ENCODE measurements at regions not wholly inside any gene's neighbourhood (a gene's known extent, or its start where the extent isn't known, plus 50 kb on each side); places are given as distances from the start of the nearest gene placed in this dataset.
A peak's percentile ranks its signal among the peaks of the same experiment; 100 is the strongest.
"Not testable (repeated sequence)": the region's sequence is repeated elsewhere in the genome, so short reads cannot be mapped to it uniquely, and the experiment has no call there.

DNA sequence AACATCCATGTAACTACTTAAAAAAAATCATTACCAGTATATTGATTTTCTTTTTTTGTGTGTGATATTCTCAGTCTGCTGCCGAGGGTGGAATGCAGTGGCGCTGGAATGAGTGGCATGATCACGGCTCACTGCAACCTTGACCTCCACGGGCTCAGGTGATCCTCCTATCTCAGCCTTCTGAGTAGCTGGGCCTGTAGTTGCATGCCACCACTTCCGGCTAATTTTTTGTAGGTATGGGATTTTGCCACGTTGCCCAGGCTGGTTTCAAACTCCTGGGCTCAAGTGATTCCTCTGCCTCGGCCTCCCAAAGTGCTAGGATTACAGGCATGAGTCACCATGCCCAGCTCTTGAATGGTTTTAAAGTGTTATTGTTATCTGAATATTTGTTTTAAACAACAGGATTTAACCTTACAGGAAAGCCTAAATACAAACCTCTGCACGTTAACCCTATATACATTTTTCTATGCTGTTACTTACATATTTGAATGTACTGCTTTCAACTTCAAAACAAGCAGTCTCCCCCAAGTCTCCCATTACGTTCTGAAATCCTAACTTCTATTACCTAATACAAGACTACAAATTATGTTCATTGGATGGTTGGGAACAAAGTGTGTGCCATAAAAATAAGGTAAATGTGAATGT is 61.7 kb downstream of the KPNA2 start:
- Histone ChIP-seq H3K4me1 (ENCODE audit: control insufficient read depth, insufficient read depth, low read length) (no peaks in the 10 kb centered on the region), H3K36me3 (ENCODE audit: control insufficient read depth, insufficient read depth, low read length) (no peaks in the 10 kb centered on the region), H3K4me3 (ENCODE audit: low read length) (no peak overlapping the region), H3K9ac (ENCODE audit: low read length) (no peak overlapping the region), H3K27ac (ENCODE audit: low read depth, low read length) (no peak overlapping the region), H3K27me3 (ENCODE audit: control insufficient read depth, insufficient read depth, low read length) (no peaks in the 10 kb centered on the region)

DNA sequence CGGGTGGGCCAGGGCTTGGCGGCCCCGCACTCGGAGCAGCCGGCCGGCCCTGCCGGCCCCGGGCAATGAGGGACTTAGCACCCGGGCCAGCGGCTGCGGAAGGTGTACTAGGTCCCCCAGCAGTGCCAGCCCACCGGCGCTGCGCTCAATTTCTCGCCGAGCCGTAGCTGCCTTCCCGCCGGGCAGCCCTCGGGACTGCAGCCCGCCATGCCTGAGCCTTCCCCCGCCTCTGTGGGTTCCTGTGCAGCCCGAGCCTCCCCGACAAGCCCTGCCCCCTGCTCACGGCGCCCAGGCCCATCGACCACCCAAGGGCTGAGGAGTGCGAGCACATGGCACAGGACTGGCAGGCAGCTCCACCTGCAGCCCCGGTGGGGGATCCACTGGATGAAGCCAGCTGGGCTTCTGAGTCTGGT is 63.8 kb downstream of the KPNA2 start:
- H3K4me1 ChIP-seq (ENCODE audit: control insufficient read depth, insufficient read depth, low read length); H3K27me3 ChIP-seq (ENCODE audit: control insufficient read depth, insufficient read depth, low read length); H3K9ac ChIP-seq (ENCODE audit: low read length); H3K36me3 ChIP-seq (ENCODE audit: control insufficient read depth, insufficient read depth, low read length); H3K4me3 ChIP-seq (ENCODE audit: low read length); H3K27ac ChIP-seq (ENCODE audit: low read depth, low read length): not testable (repeated sequence)

DNA sequence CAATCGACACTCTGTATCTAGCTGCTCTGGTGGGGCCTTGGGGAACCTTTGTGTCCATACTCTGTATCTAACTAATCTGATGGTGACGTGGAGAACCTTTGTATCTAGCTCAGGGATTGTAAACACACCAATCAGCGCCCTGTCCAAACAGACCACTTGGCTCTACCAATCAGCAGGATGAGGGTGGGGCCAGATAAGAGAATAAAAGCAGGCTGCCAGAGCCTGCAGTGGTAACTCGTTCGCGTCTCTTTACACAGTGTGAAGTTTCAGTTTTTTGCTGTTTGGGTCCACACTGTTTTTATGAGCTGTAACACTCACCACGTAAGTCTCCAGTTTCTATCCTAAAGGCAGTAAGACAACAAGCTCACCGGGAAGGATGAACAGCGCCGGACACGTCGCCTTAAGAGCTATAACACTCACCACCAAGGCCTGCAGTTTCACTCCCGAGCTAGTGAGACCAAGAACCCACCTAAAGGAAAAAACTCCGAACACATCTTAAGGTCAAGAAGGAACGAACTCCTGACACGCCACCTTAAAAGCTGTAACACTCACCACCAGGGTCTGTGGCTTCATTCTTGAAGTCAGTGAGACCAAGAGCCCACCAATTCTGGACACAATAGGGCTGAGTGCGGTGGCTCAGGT is 64.6 kb downstream of the KPNA2 start:
- H3K9ac ChIP-seq (ENCODE audit: low read length): no peak overlapping the region
- H3K4me3 ChIP-seq (ENCODE audit: low read length): no peak overlapping the region
- peaks cover 2% of the 10 kb centered on the region for H3K36me3 ChIP-seq (ENCODE audit: control insufficient read depth, insufficient read depth, low read length)
- H3K27ac ChIP-seq (ENCODE audit: low read depth, low read length): no peak overlapping the region
- no peaks in the 10 kb centered on the region for H3K4me1 ChIP-seq (ENCODE audit: control insufficient read depth, insufficient read depth, low read length)
- H3K27me3 ChIP-seq (ENCODE audit: control insufficient read depth, insufficient read depth, low read length): no peaks in the 10 kb centered on the region

DNA sequence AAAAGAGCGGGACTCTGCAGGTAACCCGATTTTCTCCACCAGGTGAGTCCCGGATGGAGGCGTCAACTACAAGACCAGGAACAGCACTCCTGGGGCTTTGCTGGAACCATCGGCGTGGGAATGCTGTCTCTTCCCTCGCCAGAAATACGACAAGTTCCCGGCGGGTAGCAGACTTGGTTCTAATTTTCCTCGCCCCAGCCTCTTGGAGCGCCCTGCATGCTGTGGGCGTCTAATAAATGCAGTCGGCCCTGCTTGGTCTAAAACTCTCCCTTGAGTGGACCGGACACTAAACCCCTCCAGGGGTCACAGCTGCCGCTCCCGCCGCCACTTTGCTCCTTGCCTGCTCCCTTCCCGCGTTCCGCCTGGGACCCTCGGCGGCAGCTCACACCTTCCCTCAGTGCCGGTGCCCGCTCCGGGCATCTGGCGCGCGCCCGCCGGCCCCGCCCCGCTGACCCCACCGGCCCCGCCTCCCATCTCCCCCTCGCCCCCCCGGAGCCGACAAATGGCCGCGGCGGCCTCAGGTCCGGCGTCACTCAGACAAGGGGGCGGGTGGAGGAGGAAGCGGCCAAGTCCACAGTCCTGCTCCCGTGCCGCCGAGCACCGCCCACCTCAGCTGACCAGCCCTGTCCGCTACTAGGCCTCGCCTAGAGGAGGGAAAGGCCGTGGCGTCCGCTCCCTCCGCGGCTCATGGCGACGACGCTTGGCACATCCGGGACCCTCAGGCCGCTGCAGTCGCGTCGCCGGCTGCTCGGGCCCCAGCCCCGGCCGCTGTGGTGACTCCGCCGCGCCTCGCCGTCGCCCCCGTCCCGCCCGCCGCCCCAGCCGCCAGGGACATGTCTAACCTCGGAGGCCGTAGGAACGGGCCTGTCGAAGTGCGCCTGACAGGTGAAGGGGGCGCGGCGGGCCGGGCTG is 65.8 kb downstream of the KPNA2 start:
- Histone ChIP-seq H3K9ac (ENCODE audit: low read length) (peak overlapping the region; percentile 73), H3K36me3 (ENCODE audit: control insufficient read depth, insufficient read depth, low read length) (peaks cover 2% of the 10 kb centered on the region), H3K27me3 (ENCODE audit: control insufficient read depth, insufficient read depth, low read length) (no peaks in the 10 kb centered on the region), H3K27ac (ENCODE audit: low read depth, low read length) (peak overlapping the region; percentile 77), H3K4me1 (ENCODE audit: control insufficient read depth, insufficient read depth, low read length) (no peaks in the 10 kb centered on the region), H3K4me3 (ENCODE audit: low read length) (peak overlapping the region; percentile 86)

DNA sequence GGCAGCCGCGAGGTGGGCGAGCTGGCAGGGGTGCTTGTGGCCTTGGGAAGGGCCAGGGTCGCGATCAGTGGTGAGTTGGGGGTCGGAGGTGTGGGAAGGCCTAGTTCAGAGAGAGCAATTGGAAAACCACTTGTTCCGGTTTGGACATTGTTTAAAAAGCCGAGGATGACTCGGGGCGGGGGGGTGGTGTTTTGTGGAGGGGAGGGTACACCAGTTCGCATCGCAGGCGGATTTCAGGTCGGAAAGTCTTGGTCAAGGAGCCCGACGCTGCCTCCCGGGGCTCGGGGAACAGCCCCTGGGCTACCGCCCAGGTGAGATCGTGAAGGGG is 66.4 kb downstream of the KPNA2 start:
- H3K27ac ChIP-seq (ENCODE audit: low read depth, low read length): peak overlapping the region; percentile 77
- peak overlapping the region; percentile 73 for H3K9ac ChIP-seq (ENCODE audit: low read length)
- H3K4me3 ChIP-seq (ENCODE audit: low read length): peak overlapping the region; percentile 86
- no peaks in the 10 kb centered on the region for H3K27me3 ChIP-seq (ENCODE audit: control insufficient read depth, insufficient read depth, low read length)
- no peaks in the 10 kb centered on the region for H3K4me1 ChIP-seq (ENCODE audit: control insufficient read depth, insufficient read depth, low read length)
- H3K36me3 ChIP-seq (ENCODE audit: control insufficient read depth, insufficient read depth, low read length): peaks cover 2% of the 10 kb centered on the region

DNA sequence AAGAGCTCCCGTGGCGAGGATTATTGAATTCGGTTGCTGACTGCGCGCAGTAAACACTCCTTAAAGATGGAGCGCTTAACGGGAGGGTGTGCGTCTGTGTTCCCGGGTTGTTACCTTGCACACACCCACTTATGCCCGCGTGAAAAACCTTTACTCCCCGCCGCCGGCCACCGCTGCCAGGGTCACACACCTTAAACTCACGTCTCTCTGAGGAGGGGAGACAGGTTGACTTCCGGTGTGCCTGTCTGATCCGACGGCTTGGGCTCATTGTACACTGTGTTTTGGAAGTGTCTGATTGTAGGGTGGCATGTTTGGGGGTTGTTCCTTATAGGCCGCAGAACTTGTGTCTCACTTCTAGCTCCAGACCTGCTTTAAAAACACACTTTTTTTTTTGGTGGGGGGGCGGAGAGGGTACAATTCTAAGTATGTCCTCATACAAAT is 66.8 kb downstream of the KPNA2 start:
- Histone ChIP-seq H3K27me3 (ENCODE audit: control insufficient read depth, insufficient read depth, low read length) (no peaks in the 10 kb centered on the region), H3K4me3 (ENCODE audit: low read length) (peak overlapping the region; percentile 86), H3K4me1 (ENCODE audit: control insufficient read depth, insufficient read depth, low read length) (no peaks in the 10 kb centered on the region), H3K36me3 (ENCODE audit: control insufficient read depth, insufficient read depth, low read length) (peaks cover 2% of the 10 kb centered on the region), H3K9ac (ENCODE audit: low read length) (peak overlapping the region; percentile 73), H3K27ac (ENCODE audit: low read depth, low read length) (peak overlapping the region; percentile 77)

DNA sequence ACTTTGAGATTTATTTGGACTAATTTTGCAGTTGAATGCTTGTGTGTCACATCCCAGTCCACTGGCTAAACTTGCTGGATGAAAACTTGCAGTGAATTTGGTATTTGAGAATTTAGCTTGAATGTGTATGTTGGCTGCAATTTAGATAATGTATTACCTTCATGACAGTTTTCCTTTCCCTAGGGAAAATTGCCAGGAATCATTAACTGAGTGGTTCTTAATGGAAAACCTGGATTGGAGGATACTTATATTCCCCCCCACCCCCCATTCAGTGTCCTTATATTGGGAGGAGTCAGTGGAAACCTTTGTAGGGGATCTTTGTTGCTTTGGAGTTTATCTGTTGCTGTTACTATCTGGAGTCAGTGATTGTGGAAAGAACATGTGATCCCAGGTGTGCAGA is 67.6 kb downstream of the KPNA2 start:
- Histone ChIP-seq H3K4me1 (ENCODE audit: control insufficient read depth, insufficient read depth, low read length) (no peaks in the 10 kb centered on the region), H3K9ac (ENCODE audit: low read length) (no peak overlapping the region), H3K36me3 (ENCODE audit: control insufficient read depth, insufficient read depth, low read length) (peaks cover 2% of the 10 kb centered on the region), H3K4me3 (ENCODE audit: low read length) (no peak overlapping the region), H3K27ac (ENCODE audit: low read depth, low read length) (no peak overlapping the region), H3K27me3 (ENCODE audit: control insufficient read depth, insufficient read depth, low read length) (no peaks in the 10 kb centered on the region)

DNA sequence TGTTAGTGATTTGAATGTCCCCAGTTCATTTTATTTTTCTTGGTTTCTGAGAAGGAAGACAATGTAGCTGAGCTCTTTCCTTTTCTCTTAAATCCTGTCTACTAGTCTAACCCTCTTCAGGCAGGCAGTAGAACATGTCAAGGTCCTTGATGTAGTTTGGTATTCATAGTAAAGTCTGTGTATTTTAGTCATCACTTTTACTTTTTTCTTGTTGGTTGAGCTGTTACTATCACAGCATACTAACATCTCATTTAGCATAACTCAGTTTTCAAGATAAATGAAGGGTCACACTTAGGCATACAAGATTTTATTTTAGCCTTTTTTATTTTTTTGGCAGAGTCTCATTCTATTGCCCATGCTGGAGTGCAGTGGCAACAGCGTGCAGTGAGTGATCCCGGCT is 70.5 kb downstream of the KPNA2 start:
- no peak overlapping the region for H3K9ac ChIP-seq (ENCODE audit: low read length)
- H3K4me1 ChIP-seq (ENCODE audit: control insufficient read depth, insufficient read depth, low read length): no peaks in the 10 kb centered on the region

DNA sequence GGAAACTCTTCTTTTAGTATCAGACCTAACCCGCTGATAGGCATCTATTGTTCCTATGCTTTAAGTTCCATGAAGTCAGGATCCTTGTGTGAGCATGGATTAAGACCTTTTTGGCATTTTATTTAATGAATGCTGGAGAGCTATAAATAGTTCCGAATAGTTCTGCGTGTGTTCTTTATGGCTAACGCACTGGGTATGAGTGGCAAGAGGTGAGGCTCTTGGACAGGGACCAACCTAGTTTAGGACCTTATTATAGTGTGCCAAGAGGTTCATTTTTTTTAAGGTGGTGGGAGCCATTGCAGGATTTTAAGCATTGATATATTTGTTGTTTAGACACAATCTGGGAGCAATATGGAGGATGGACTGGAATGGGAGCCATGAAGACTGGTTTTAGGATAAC is 71.8 kb downstream of the KPNA2 start:
- no peaks in the 10 kb centered on the region for H3K27me3 ChIP-seq (ENCODE audit: control insufficient read depth, insufficient read depth, low read length)
- H3K36me3 ChIP-seq (ENCODE audit: control insufficient read depth, insufficient read depth, low read length): peaks cover 2% of the 10 kb centered on the region
- no peaks in the 10 kb centered on the region for H3K4me1 ChIP-seq (ENCODE audit: control insufficient read depth, insufficient read depth, low read length)
- H3K27ac ChIP-seq (ENCODE audit: low read depth, low read length): no peak overlapping the region
- H3K4me3 ChIP-seq (ENCODE audit: low read length): no peak overlapping the region
- no peak overlapping the region for H3K9ac ChIP-seq (ENCODE audit: low read length)

More for the DNA sequence above, 70.5 kb downstream of the KPNA2 start:
- Histone ChIP-seq H3K4me3 (ENCODE audit: low read length) (no peak overlapping the region), H3K36me3 (ENCODE audit: control insufficient read depth, insufficient read depth, low read length) (peaks cover 2% of the 10 kb centered on the region), H3K27ac (ENCODE audit: low read depth, low read length) (no peak overlapping the region), H3K27me3 (ENCODE audit: control insufficient read depth, insufficient read depth, low read length) (no peaks in the 10 kb centered on the region)

DNA sequence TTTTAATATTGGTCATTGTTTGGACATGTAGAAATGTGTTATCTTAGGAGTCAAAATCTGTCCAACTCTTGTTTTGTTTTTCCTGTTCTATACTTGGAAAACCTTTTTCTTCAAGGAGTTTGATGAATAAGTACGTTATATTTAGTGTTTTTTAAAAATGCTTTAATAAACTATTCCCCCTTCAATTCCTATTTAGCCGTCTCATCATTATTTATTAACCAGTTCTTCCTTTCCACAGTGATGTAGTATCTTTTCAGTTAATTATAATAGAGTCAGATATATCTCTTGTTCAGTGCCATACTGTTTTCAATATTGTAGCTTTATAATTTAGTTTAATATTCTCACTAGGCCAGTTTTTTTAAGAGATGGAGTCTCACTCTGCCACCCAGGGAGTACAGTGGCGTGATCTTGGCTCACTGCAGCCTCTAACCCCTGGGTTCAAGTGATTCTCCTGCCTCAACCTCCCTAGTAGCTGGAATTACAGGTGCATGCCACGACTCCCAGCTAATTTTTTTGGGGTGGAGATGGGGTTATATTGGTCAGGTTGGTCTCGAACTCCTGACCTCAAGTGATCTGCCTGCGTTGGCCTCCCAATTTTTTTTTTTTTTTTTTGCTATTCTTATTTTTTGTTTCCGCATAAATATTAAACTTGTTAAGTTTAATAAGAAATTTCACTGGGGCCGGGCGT is 72.9 kb downstream of the KPNA2 start:
- H3K27me3 ChIP-seq (ENCODE audit: control insufficient read depth, insufficient read depth, low read length): no peaks in the 10 kb centered on the region
- H3K36me3 ChIP-seq (ENCODE audit: control insufficient read depth, insufficient read depth, low read length): peaks cover 2% of the 10 kb centered on the region
- no peak overlapping the region for H3K4me3 ChIP-seq (ENCODE audit: low read length)
- H3K4me1 ChIP-seq (ENCODE audit: control insufficient read depth, insufficient read depth, low read length): no peaks in the 10 kb centered on the region
- H3K9ac ChIP-seq (ENCODE audit: low read length): no peak overlapping the region
- no peak overlapping the region for H3K27ac ChIP-seq (ENCODE audit: low read depth, low read length)

DNA sequence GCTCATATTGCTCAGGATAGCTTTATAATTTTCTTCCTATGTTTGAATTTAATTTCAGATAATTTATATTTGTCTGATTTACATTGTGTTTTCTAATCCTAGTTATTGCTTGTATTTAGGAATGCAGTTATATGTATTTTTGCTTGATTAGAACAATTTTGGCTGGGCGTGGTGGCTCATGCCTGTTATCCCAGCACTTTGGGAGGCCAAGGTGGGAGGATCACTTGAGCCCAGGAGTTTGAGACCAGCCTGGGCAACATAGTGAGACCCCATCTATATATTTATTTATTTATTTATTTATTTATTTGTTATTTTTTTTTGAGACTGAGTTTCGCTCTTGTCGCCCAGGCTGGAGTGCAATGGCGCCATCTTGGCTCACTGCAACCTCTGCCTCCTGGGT is 73.9 kb downstream of the KPNA2 start:
- H3K9ac ChIP-seq (ENCODE audit: low read length); H3K4me3 ChIP-seq (ENCODE audit: low read length); H3K4me1 ChIP-seq (ENCODE audit: control insufficient read depth, insufficient read depth, low read length); H3K27me3 ChIP-seq (ENCODE audit: control insufficient read depth, insufficient read depth, low read length); H3K27ac ChIP-seq (ENCODE audit: low read depth, low read length); H3K36me3 ChIP-seq (ENCODE audit: control insufficient read depth, insufficient read depth, low read length): not testable (repeated sequence)

DNA sequence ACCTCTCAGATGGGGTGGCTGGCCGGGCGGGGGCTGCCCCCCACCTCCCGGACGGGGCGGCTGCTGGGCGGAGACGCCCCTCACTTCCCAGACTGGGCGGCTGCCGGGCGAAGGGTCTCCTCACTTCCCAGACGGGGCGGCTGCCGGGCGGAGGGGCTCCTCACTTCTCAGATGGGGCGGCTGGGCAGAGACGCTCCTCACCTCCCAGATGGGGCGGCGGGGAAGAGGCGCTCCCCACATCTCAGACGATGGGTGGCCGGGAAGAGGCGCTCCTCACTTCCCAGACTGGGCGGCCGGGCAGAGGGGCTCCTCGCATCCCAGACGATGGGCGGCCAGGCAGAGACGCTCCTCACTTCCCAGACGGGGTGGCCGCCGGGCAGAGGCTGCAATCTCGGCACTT is 80.7 kb downstream of the KPNA2 start:
- not testable (repeated sequence) for H3K4me3 ChIP-seq (ENCODE audit: low read length); H3K36me3 ChIP-seq (ENCODE audit: control insufficient read depth, insufficient read depth, low read length); H3K9ac ChIP-seq (ENCODE audit: low read length); H3K4me1 ChIP-seq (ENCODE audit: control insufficient read depth, insufficient read depth, low read length); H3K27ac ChIP-seq (ENCODE audit: low read depth, low read length); H3K27me3 ChIP-seq (ENCODE audit: control insufficient read depth, insufficient read depth, low read length)

Measured in rectal smooth muscle tissue (tissue), 1 donor.